GM21515 (cell line): ENCODE measurements at regions not wholly inside any gene's neighbourhood (a gene's known extent, or its start where the extent isn't known, plus 50 kb on each side); places are given as distances from the start of the nearest gene placed in this dataset.
"Not testable (repeated sequence)": the region's sequence is repeated elsewhere in the genome, so short reads cannot be mapped to it uniquely, and the experiment has no call there.

ENCODE experiments used
- ATAC-seq: cut with Tn5 transposase; IDR thresholded peaks from one replicate; pipeline ENCODE4 v1.9.1; 2021; ENCODE audit not compliant: unreplicated experiment

DNA sequence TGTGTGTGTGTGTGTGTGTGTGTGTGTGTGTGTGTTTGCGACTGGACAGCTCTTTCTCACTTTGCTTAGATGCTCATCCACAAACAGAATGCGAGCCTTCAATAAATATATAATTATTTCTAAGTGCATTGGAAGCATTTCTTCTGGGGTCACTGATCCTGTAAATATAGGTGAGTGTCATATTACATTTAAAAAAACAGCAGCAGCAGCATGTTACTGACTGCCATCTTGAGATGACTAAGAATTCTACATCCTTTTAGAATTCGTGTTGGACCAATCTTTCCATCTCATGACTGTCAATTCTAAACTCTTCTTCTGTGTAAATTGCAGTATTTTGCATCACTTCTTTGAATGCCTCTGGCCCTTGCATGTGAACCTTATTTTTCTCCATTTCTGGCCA, 238.0 kb upstream of the DDI1 start:
- no peak for ATAC-seq

DNA sequence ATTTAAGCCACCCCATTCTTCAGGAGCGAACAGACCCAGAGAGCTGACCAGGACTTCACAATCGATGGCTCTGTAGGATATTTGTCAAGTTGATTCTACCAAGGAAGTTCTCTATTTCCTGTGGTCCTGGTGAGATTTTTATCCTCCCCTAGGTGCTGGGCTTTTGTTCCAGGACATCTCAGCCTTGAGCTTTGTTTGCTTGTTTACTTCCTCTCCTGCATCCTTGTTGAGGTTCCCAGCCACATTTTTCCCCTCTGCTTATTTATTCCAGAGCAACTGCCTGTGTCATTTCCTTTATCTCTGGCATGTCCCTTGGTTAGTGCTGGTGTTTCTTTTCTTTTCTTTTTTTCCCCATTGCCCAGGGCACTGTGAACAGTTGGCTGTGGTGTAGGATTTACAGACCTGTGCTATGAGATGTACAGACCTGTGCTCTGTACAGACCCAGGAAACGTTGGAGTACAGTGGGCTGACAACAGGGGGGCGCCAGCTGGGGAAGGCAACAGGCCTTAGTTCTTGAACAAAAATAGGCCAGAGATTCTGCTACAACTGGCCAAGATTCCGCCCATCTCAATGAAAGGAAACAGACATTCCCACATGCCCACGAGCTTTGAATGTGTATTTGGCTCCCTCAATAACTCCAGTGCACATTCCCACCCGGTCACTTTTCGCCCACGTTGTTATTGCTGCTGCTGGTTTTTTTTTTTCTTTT, 235.9 kb upstream of the DDI1 start:
- ATAC-seq: no peak

DNA sequence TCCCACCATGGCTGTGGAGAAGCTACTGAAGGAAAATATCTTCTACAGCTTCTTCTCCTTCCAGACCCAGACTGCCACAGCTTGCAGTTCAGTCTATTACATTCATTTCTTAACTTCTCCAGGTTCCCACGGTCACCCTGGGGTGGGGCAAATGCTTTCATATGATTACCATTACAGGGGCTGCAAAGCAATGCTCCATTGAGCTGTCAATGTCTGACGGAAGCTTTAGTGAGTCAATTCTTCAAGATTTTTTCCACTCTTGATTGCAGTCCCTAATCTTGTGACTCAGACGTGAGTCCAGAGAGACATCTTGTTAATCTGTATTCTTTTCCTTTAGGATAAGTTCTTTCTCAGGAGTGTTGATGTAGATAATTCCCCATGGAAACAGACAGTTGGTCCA, 233.4 kb upstream of the DDI1 start:
- ATAC-seq: no peak

DNA sequence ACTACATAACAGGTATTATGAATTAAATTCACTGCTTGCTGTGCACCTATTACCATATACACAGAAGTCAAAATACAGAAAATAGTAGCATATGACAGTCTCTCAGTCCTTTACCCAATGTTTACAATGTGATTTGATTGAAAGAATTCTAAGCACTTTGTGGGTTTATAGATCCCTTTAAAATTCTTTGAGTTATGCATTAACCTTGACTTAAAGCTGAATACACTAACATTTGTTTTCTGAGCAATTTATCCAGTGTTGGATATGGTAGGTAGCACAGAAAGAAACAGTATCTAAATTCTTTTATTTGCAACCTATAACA, 230.8 kb upstream of the DDI1 start:
- no peak for ATAC-seq

DNA sequence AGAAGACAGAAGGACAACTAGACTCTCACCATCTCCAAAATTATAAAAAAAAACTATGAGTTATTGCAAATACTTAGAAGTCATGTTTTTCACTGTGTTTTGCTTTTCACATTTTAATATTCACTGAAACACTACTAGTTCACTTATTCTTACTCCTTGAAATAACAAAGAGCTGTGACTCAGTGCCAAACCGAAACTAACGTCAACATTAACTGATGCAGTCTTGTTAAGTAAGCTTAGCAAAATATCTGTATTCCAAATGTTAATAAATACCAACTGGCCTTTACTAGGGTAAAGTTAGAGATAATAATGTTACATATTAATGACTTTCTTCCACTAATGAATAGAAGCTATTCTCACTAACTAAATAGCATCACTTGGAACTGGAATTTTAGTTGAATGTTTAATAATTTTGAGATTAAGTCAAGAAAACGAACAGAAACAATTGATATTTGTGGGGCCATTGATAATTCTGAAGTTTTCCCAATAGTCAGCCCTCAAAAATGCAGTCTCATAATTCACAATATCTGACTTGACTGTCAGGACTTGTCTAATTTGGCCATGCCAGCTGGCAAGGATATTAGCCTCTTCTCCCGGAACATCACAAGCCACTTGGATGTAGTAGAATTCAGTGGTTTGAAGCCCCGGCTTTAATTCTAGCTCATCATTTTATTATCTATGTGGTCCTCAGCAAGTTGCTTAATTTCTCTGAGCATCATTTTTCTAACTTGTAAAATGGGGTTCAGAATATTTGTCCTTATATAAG, 230.1 kb upstream of the DDI1 start:
- ATAC-seq: no peak

DNA sequence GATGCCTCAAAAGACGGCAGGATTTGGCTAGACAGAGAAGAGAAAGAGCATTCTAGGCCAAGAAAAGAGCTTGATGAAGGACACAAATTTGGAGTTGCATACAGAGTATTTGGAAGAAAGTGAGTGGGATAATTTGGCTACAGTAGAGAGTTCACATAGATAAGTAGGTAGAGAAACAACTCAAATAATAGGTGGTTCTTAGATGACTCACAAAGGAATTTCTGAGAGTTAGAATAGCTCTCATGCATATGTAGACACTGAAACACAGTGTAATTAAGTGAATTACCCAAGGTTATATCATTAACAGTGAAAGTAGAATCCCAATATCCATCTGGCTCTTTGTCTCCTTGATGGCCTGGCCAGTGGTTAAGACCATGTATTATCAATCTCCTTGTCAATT, 228.6 kb upstream of the DDI1 start:
- no peak for ATAC-seq

DNA sequence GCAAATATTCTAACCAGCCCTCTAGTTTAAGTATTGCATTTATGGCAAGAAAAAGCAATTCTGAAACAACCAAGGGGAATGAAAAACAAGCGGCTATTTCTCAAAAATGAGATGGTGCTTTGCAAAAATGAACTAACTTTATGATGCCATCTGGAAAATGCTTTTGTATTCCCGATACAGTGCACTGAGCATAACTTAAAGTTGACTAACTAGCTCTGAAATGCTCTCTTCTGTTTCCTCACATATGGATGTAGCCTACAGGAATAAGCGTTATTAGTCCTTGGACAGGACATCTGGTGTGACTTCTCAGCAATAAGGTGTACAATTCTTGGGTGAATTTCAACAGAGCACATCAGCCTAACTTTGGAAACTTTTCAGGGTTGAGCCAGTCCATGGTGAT, 228.2 kb upstream of the DDI1 start:
- no peak for ATAC-seq

DNA sequence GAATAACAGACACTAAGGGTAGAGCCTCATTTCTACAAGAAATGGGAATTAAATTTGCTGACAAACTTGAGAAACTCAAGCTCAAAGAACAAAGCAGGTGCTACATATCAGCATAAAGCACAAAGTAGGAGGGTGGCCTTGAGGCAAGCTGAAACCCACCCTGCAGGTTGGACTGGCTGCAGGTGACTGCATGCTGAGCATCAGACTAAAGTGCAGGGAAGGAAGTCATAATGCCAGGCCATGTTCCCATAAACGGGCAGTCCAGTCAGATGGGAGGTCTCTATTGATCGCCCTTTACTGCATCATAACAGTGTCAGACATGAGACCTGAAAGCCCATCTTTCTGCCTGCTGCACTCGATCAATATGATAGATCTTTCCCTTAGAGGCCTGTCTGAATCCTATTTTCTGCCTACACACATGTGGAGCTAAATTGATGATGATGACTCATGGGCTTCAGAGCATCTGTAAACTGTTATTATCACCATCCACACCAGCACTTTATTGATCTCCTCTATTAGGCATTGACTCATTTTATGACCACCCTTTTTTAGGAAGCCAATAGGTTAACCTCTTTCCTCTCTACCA, 224.5 kb upstream of the DDI1 start:
- ATAC-seq: no peak

DNA sequence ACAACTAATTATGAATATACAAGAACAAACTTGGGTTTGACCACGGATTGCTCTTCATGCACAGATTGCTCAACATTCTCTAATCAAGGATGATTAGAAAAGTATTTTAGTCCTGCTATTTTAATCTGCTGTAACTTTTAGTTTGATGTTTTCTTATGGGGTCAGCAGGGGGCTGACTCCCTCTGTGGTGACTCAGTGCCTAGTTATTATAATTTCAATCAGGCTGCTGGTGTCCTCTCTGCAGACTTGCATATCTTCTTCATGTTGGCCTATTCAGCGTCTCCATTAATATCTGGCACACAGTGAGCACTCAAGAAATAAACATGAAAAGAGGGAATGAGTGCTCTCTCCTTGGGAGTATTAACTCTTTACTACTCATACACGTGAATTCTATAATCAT, 223.8 kb upstream of the DDI1 start:
- no peak for ATAC-seq

DNA sequence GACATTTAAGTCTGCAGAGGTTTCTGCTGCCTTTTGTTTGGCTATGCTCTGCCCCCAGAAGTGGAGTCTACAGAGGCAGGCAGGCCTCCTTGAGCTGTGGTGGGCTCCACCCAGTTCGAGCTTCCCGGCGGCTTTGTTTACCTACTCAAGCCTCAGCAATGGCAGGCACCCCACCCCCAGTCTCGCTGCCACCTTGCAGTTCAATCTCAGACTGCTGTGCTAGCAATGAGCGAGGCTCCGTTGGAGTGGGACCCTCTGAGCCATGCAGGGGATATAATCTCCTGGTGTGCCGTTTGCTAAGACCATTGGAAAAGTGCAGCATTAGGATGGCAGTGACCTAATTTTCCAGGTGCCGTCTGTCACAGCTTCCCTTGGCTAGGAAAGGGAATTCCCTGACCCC, 216.1 kb upstream of the DDI1 start:
- ATAC-seq: not testable (repeated sequence)

DNA sequence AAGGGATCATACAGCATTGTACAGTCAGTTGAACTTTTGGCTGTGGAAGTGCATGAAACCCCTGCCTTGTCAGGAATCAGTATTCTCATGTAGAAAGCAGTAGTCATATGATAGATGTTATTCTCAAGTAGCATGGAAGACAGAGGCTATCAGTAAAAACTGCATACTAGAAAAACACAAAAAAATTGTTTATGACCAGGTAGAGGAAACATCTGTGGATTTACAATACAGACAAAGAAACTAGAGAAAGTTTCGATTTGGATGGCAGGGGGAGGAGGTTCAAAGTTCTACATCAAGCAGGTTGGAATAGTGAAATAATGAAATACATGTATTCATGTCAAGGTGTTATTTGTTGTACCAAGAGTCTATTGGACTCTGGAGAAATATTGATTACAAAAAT, 212.3 kb upstream of the DDI1 start:
- no peak for ATAC-seq

DNA sequence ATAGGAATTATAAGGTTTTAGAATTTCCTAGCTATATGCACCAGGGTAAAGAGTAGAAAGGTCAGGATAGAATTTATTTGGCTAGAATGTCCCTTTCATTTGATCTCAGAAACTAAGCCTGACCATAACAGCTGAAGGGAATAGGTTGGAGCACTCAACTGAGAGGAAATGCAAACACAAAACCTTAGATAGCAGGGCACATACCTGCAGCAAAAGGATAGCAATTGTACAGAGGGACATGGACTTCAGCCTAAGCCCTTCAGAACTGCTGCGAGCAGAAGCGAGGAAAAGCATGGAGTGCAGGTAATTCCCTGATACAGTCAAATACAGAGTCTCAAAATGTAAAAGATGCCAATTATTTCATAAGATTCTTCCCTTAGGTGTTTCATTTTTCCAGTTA, 211.0 kb upstream of the DDI1 start:
- no peak for ATAC-seq

DNA sequence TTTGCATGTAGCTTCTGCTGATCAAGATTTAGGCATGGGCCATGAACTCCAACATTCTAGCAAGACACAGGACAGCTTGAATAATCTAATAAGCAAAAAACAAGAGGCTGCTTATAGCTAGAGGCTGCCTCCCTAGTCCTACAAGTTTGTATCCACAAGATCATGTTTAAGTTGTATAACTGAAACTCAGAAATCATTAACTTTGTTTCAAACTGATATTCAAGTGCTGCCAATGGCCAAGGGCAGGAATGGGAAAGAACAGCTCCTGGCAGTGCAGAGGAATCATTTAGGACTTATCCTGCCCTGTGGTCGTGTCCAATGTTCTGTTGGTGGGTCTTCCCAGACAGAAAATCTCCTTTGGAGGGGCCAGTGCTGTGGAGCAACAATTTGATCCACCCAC, 209.6 kb upstream of the DDI1 start:
- no peak for ATAC-seq

DNA sequence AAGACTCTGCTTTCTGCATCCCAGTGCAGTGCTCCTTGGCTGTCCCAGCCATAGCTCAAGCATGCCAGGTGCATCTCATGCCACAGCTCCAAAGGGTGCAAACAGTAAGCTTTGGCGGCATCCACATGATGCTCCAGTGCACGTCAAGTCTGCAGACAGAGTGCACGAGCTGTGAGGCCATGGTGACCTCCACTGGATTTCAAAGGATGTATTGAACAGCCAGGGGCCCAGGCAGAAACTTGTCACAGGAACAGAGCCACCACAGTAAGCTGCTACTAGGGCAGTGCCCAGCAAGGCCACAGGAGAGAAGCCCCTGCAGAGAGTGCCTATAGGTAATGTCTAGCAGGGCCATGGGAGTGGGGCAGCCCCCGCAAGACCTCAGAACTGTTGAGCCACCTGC, 206.8 kb upstream of the DDI1 start:
- ATAC-seq: no peak

DNA sequence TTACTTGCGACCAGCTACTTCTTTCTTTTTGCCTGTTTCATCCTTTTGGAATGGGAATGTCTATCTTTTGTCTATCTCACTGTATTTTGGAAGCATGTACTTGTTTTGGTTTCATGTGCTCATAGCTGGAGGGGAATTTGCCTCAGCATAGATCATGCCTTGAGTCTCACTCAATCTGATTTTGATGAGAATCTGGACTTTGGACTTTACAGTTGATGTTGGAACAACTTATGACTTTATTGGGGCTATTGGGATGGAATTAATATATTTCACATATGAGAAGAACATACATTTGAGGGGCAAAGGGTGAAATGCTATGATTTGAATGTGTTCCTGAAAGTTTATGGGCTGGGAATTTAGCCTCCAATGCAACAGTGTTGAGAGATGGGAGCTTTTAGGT, 206.2 kb upstream of the DDI1 start:
- no peak for ATAC-seq

DNA sequence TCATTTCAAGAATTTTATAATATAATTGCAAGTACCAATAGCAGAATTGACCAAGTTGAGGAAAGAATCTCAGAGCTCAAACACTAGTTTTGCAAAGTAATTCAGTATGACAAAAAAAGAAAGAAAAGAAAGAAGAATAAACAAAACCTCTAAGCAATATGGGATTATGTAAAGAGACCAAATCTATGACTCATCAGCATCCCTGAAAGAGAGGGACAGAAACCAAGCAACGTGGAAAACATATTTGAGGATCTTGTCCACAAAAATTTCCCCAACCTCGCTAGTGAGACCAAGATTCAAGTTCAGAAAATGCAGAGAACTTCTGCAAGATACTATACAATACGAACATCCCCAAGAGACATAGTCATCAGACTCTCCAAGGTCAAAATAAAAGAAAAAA, 203.7 kb upstream of the DDI1 start:
- ATAC-seq: no peak

DNA sequence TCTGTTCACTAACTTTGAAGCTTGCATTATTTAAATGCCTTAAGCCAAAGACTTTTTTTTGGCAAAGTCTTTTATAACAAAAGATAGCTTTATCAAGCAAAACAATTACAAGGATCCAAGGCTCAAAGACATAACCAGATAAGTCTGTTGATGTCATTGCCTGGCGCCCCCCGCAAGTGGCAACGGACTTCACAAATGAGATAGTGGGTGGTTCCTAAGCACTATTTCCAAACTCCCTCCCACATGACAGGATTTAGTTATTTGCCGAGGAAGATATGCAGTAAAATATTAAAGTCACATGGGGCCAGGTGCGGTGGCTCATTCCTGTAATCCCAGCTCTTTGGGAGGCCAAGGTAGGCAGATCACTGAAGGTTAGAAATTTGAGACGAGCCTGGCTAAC, 194.2 kb upstream of the DDI1 start:
- no peak for ATAC-seq

DNA sequence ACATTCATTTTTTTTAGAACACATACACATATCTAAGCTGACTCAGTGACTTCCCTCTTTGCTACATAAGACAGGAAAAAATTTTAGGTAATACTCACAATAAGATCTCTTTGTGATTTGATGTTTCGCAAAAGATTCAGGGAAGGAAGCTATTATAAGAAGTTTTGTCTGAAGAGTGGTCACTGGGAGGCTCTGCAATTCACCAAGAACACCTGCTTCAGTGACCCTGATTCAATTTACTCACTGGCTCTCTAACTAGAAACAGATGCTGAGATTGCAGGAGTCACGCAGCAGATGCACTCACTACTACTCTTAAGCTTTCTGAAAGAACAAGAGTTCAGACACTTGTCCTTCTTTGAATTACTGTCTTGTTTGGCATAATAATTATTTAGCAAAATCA, 193.6 kb upstream of the DDI1 start:
- no peak for ATAC-seq

DNA sequence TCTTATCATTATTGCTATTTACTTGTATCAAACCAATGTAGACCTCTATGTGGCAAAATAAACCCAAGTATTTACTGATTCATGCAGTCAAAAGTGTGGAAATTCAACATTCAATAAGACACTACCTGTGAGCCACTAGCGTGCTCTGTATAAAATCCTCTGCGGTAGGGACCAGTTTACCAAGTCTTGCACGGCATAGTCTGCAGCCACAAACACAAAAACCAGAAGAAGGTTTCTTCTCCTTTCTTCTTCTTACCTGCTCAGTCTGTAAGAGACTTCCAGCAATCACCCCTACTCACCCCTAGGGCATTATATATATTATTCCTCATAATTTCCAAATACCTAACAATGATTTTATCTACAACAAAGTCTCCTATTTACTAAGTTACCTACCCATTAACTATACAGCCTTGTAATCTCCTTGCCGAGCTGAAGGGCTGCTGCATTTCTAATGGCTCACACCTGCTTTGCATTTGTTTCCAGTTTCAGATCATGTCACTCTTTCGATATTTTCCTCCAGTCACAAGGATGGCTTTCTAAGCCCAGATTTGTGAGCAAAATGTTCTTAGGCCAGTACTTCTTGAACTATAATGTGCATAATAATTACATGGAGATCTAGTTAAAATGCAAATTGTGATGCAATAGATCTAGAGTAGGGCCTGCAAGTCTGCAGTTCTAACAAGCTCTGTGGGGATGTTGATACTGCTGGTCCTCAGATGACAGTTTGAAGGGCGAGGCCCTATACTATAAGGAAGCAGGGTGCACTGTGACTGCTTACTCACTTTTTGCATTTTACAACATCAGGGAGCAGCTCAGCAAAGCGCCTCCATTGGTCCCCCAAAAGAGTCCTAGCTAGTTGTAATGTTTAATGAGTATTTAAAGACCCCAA, 191.9 kb upstream of the DDI1 start:
- ATAC-seq: peak; percentile 98

DNA sequence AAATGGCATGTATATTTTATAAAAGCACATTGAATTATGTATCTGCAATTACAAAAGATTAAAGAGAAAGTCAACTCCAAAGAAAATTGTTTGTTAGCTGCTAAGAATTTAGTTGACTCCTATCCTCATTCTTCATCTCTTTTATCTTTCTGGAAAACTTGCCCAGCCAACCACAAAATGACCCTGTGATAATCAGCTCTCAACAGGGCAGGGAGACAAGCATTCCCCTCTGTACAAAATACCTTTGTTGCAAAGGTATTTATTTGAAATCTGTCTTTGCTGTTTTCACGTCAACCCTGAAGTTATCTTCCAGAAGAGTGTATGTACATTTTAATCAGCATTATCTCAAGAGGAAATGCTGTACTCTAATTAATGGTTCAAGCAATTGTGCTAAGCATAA, 191.1 kb upstream of the DDI1 start:
- ATAC-seq: no peak

DNA sequence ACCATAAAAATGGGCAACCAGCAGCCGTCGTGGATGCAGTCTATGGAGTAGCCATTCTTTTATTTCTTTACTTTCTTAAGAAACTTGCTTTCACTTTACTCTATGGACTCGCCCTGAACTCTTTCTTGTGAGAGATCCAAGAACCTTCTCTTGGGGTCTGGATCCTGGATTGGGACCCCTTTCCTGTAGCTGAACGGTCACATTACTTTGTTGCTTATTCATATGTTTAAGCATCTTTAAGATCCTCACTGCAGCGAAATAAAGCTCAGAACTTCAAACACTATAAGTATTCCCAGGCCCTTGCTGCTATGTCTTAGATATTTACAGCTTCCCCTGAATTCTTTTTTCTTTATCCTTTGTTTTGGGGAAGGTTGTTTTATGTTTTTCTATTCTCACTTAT, 187.8 kb upstream of the DDI1 start:
- ATAC-seq: no peak

DNA sequence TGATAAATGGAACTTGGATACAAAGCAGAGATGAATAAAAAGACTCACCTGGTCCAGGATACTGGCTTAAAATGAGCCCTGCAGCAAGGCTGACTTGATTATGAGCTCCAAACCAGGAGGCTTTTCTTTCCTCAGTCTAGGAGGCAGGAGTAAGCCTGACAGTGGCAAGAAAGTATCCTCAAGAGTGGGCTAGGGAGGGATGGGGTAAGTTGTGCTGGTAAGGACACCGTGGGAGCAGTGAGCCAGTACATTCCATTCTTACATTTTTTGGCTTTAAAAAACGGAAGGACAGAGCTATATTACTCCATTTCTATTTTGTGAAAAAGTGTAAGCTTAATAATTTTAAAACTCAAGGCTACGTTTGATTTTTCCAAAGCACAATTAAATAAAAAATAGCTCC, 187.1 kb upstream of the DDI1 start:
- no peak for ATAC-seq
